ENCODE measurements at regions not wholly inside any gene's neighbourhood (a gene's known extent, or its start where the extent isn't known, plus 50 kb on each side); places are given as distances from the start of the nearest gene placed in this dataset.

- no peak for FAIRE-seq
- DNase-seq (ENCODE audit: insufficient read length, low spot score), result no peak
These were observed 71.0 kb upstream of the TBCA start for GRCh38 chr5:77847129-77847460.

GRCh38 chr5:77846422-77847128 lies 70.4 kb upstream of the TBCA start:
- FAIRE-seq, result no peak
- DNase-seq (ENCODE audit: insufficient read length, low spot score), result no peak

- DNase-seq (ENCODE audit: insufficient read length, low spot score) (no peak), FAIRE-seq (no peak)
These were observed 69.1 kb upstream of the TBCA start for GRCh38 chr5:77845324-77845646.

GRCh38 chr5:77844623-77845323 lies 68.6 kb upstream of the TBCA start:
- FAIRE-seq, result no peak
- no peak for DNase-seq (ENCODE audit: insufficient read length, low spot score)

- DNase-seq (ENCODE audit: insufficient read length, low spot score) (no peak), FAIRE-seq (no peak)
These were observed 68.2 kb upstream of the TBCA start for GRCh38 chr5:77844373-77844622.

GRCh38 chr5:77843570-77844372 lies 67.6 kb upstream of the TBCA start:
- no peak for DNase-seq (ENCODE audit: insufficient read length, low spot score)
- FAIRE-seq, result no peak

GRCh38 chr5:77842243-77842642 lies 66.1 kb upstream of the TBCA start:
- no peak for FAIRE-seq
- no peak for DNase-seq (ENCODE audit: insufficient read length, low spot score)

GRCh38 chr5:77841616-77842015 lies 65.5 kb upstream of the TBCA start:
- FAIRE-seq (no peak), DNase-seq (ENCODE audit: insufficient read length, low spot score) (no peak)

- DNase-seq (ENCODE audit: insufficient read length, low spot score), result no peak
- no peak for FAIRE-seq
These were observed 64.8 kb upstream of the TBCA start for GRCh38 chr5:77840930-77841329.

- DNase-seq (ENCODE audit: insufficient read length, low spot score), result no peak
- no peak for FAIRE-seq
These were observed 63.6 kb upstream of the TBCA start for GRCh38 chr5:77839691-77840090.

- DNase-seq (ENCODE audit: insufficient read length, low spot score) (no peak), FAIRE-seq (no peak)
These were observed 56.8 kb upstream of the TBCA start for GRCh38 chr5:77832938-77833337.

GRCh38 chr5:77832166-77832770 lies 56.1 kb upstream of the TBCA start:
- DNase-seq (ENCODE audit: insufficient read length, low spot score), result no peak
- FAIRE-seq, result no peak

- FAIRE-seq, result no peak
- no peak for DNase-seq (ENCODE audit: insufficient read length, low spot score)
These were observed 52.3 kb upstream of the TBCA start for GRCh38 chr5:77828445-77828844.

Measured in HTR-8/SVneo (cell line).